ENCODE measurements at regions not wholly inside any gene's neighbourhood (a gene's known extent, or its start where the extent isn't known, plus 50 kb on each side); places are given as distances from the start of the nearest gene placed in this dataset.

- no peak for DNase-seq (ENCODE audit: low read depth in 3 of 3)
Measured at GRCh38 chrX:42619068-42619467, 158.9 kb downstream of the PPP1R2C start.

GRCh38 chrX:42616981-42617380, 161.0 kb downstream of the PPP1R2C start:
- DNase-seq (ENCODE audit: low read depth in 3 of 3), result no peak

GRCh38 chrX:42615161-42615563, 162.8 kb downstream of the PPP1R2C start:
- peak in 1 of 3 experiments; percentile 1 for DNase-seq (ENCODE audit: low read depth in 3 of 3)

- no peak for DNase-seq (ENCODE audit: low read depth in 3 of 3)
Measured at GRCh38 chrX:42606591-42606990, 171.4 kb downstream of the PPP1R2C start.

GRCh38 chrX:42604302-42604701, 173.7 kb downstream of the PPP1R2C start:
- no peak for DNase-seq (ENCODE audit: low read depth in 3 of 3)

- no peak for DNase-seq (ENCODE audit: low read depth in 3 of 3)
Measured at GRCh38 chrX:42603016-42603415, 174.9 kb downstream of the PPP1R2C start.

- no peak for DNase-seq (ENCODE audit: low read depth in 3 of 3)
Measured at GRCh38 chrX:42602566-42602965, 175.4 kb downstream of the PPP1R2C start.

GRCh38 chrX:42602136-42602535, 175.8 kb downstream of the PPP1R2C start:
- DNase-seq (ENCODE audit: low read depth in 3 of 3), result no peak

GRCh38 chrX:42597481-42597880, 180.5 kb downstream of the PPP1R2C start:
- no peak for DNase-seq (ENCODE audit: low read depth in 3 of 3)

GRCh38 chrX:42585842-42586621, 191.9 kb downstream of the PPP1R2C start:
- no peak for DNase-seq (ENCODE audit: low read depth in 3 of 3)

- no peak for DNase-seq (ENCODE audit: low read depth in 3 of 3)
Measured at GRCh38 chrX:42577936-42578470, 200.0 kb downstream of the PPP1R2C start.

- no peak for DNase-seq (ENCODE audit: low read depth in 3 of 3)
Measured at GRCh38 chrX:42567268-42567667, 210.7 kb downstream of the PPP1R2C start.

- DNase-seq (ENCODE audit: low read depth in 3 of 3), result no peak
Measured at GRCh38 chrX:42565739-42566138, 212.2 kb downstream of the PPP1R2C start.

- no peak for DNase-seq (ENCODE audit: low read depth in 3 of 3)
Measured at GRCh38 chrX:42546800-42547199, 231.2 kb downstream of the PPP1R2C start.

- no peak for DNase-seq (ENCODE audit: low read depth in 3 of 3)
Measured at GRCh38 chrX:42544883-42545282, 233.1 kb downstream of the PPP1R2C start.

- no peak for DNase-seq (ENCODE audit: low read depth in 3 of 3)
Measured at GRCh38 chrX:42541554-42541953, 236.4 kb downstream of the PPP1R2C start.

- DNase-seq (ENCODE audit: low read depth in 3 of 3), result no peak
Measured at GRCh38 chrX:42540146-42540545, 237.8 kb downstream of the PPP1R2C start.

GRCh38 chrX:42538405-42538804, 239.6 kb downstream of the PPP1R2C start:
- DNase-seq (ENCODE audit: low read depth in 3 of 3), result no peak

GRCh38 chrX:42536286-42536685, 241.7 kb downstream of the PPP1R2C start:
- no peak for DNase-seq (ENCODE audit: low read depth in 3 of 3)

- DNase-seq (ENCODE audit: low read depth in 3 of 3), result no peak
Measured at GRCh38 chrX:42535233-42535632, 242.7 kb downstream of the PPP1R2C start.

- DNase-seq (ENCODE audit: low read depth in 3 of 3), result no peak
Measured at GRCh38 chrX:42533761-42534160, 244.2 kb downstream of the PPP1R2C start.

- DNase-seq (ENCODE audit: low read depth in 3 of 3), result no peak
Measured at GRCh38 chrX:42531441-42531840, 246.5 kb downstream of the PPP1R2C start.

GRCh38 chrX:42530027-42530426, 247.9 kb downstream of the PPP1R2C start:
- DNase-seq (ENCODE audit: low read depth in 3 of 3), result no peak

- DNase-seq (ENCODE audit: low read depth in 3 of 3), result no peak
Measured at GRCh38 chrX:42524379-42524778, 253.6 kb downstream of the PPP1R2C start.
